ENCODE measurements at regions not wholly inside any gene's neighbourhood (a gene's known extent, or its start where the extent isn't known, plus 50 kb on each side); places are given as distances from the start of the nearest gene placed in this dataset.
A peak's percentile ranks its signal among the peaks of the same experiment; 100 is the strongest.
"Not testable (repeated sequence)": the region's sequence is repeated elsewhere in the genome, so short reads cannot be mapped to it uniquely, and the experiment has no call there.

- no peak for ATAC-seq
These were observed 99.7 kb upstream of the CTDP1 start for GRCh38 chr18:79579807-79580497.

GRCh38 chr18:79580498-79581171 is 99.0 kb upstream of the CTDP1 start:
- no peak for ATAC-seq

- no peak for ATAC-seq
These were observed 98.2 kb upstream of the CTDP1 start for GRCh38 chr18:79581406-79581805.

GRCh38 chr18:79581911-79582310 is 97.7 kb upstream of the CTDP1 start:
- no peak for ATAC-seq

- no peak for ATAC-seq
These were observed 96.6 kb upstream of the CTDP1 start for GRCh38 chr18:79582978-79583377.

GRCh38 chr18:79583426-79583825 is 96.2 kb upstream of the CTDP1 start:
- ATAC-seq: no peak

GRCh38 chr18:79583984-79584401 is 95.6 kb upstream of the CTDP1 start:
- peak; percentile 28 for ATAC-seq

- no peak for ATAC-seq
These were observed 94.9 kb upstream of the CTDP1 start for GRCh38 chr18:79584491-79585394.

GRCh38 chr18:79585395-79586370 is 93.9 kb upstream of the CTDP1 start:
- ATAC-seq: no peak

GRCh38 chr18:79586436-79587225 is 93.0 kb upstream of the CTDP1 start:
- ATAC-seq: no peak

- no peak for ATAC-seq
These were observed 92.3 kb upstream of the CTDP1 start for GRCh38 chr18:79587226-79587741.

- no peak for ATAC-seq
These were observed 91.6 kb upstream of the CTDP1 start for GRCh38 chr18:79587779-79588635.

- ATAC-seq: peak; percentile 75
These were observed 90.7 kb upstream of the CTDP1 start for GRCh38 chr18:79588636-79589481.

- ATAC-seq: peak; percentile 43
These were observed 90.0 kb upstream of the CTDP1 start for GRCh38 chr18:79589601-79590091.

- ATAC-seq: no peak
These were observed 89.2 kb upstream of the CTDP1 start for GRCh38 chr18:79590191-79591031.

- no peak for ATAC-seq
These were observed 88.6 kb upstream of the CTDP1 start for GRCh38 chr18:79591032-79591308.

- ATAC-seq: not testable (repeated sequence)
These were observed 86.9 kb upstream of the CTDP1 start for GRCh38 chr18:79592684-79593083.

GRCh38 chr18:79595876-79596374 is 83.7 kb upstream of the CTDP1 start:
- no peak for ATAC-seq
